HS-5 (cell line): ENCODE measurements at regions not wholly inside any gene's neighbourhood (a gene's known extent, or its start where the extent isn't known, plus 50 kb on each side); places are given as distances from the start of the nearest gene placed in this dataset.
"Not testable (repeated sequence)": the region's sequence is repeated elsewhere in the genome, so short reads cannot be mapped to it uniquely, and the experiment has no call there.

Source experiments
- DNase-seq: peaks from one replicate; pipeline ENCODE4 v3.0.0-alpha.2; 2012; ENCODE audit warnings: low read depth

DNA sequence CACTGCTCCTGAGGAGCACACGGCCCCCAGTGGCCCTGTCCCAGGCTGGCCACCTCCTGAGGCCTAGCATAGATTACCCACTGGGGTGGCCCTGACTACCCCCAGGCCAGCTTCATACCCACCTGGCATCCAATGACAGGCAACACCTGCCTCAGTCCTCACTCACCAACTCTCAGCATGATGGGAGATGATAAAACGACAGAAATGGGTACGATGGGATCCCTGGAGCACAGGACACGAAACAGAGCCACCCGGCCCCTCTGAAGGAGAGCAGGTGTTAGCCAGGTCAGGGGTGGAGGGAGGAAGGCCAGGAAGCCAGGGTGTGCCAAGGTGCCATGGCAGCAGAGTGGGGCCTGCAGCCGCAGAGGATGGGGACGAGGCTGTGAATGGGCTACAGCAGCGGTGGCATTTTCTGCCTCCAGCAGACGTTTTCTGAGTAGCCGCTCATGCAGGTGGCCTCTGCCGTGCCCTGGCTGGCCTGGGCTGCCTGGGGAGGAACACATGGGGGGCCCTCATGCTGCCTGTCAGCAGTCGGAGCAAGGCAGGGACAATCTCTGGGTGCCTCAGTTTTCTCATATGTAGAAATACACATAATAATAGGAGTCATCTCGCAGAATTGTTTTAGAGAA is 50.2 kb upstream of the FGF3 start:
- no peak for DNase-seq

DNA sequence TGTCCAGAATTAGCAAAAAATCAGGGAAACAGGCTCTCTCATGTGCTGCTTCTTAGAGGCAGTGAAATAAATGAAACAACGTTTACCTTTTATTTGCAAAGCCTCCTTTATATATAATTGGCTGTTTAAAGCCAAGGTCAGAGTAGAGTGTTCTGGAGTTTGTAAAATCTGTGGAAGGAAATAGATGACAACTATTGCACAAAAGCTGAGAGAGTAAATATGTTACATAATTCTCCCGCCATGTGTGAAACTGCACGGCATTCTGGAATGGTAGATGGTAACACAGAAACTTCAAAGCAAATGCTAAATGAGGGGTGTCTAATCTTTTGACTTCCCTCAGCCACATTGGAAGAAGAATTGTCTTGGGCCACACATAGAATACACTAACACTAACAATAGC is 51.5 kb upstream of the FGF3 start:
- no peak for DNase-seq

DNA sequence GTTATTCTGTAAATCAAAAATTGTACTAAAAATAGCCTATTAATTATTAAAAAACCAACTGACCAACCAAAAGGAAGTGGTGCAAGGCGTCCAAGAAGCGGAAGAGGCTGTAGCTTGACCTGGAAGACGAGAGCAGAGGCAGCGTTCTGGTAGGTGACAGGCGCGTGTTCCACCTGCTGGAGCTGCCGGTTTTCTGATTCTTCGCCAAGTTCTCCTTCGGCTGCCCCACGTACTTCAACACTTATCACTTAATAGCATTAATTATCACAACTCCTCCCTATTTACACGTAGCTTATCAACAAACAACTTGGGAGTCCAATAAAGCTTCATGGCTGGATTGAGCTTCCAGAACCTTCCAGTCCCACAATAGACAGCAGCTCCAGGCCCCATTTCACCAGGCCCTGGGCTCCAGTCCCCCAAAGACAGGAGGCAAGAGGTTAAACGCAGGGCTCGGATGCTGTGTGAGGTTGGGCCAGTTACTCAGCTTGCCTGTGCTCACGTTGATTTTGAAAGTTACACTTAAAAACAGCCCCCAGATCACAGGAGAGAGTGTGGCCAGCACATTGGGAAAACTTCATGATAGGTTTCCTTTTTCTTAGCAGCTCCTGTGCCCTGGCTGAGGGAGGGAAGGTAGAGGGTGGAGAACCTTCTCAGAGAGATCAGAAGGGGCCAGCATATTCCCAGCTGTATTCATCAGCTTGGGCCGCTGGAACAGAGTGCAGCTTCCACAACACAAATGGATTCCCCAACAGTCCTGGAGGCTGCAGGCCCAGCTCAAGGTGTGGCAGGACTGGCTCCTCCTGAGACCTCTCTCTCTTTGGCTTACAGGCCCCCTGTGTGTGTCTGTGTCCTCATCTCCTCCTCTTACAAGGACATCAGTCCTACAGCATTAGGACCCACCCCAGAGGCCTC is 54.2 kb upstream of the FGF3 start:
- DNase-seq = no peak

DNA sequence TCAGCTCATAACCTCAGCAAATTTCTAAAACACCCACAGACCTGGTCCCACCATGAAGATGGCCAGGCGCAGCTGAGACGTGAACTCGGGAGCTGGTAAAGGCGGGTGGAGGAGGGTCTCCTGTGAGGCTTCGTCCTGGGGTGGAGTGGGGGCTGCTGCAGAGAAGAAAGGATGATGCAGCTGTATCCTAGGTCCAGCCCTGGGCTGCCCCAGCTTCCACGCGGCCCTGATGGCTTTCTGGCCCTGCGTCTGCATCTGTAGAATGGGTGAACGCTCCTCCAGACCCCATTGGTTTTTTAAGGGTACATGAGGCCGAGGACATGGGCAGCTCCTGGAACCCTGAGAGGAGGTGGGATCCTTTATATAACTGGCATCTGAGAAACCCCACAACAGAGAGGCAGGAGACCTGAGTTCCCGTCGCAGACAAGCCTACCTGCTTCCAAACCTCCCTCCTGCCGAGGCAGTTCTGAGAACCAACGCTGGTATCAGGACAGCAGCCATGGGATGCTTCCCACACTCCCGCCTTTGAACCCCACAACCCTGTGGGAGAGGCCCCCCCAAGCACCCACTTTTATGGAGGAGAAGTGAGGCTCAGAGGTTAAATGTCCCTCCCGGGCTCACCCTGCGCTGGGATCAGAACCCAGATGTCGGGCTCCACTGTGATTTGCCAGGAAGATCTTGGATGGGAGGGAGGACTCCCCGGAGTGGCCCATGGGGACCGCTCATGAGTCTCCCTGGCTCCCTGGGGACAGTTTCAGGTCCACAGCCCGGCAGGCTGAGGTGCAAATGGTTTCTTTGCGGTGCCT is 55.2 kb upstream of the FGF3 start:
- no peak for DNase-seq

DNA sequence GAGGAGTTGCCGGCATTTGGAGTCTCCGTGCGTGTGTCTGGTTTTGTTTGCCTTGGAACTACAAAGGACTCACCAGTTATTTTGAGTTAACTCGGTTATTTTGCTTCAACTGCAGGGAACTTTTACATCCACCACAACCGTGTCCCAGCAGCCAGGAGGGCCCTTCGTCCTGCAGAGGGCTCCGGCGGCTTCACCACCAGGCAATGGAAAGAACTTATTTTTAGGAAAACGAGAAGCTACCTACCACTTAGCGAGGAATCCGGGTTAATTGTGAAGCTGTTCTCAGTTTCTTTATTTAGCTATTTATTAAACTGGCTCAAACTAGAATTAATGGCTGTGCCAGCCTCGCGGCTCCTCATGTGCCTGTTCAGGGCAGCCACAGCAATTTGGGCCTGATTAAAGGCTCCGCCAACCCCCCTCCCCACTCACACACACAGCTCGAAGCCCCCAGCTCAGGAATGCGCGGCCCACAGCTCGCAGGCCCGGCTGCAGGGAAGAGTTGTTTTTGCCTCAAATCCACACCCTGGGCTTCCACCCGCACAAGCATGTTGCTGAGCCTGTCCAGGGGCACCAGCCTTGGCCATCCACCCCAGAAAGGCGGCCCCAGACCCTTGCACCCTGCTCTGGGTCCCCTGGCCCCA is 55.9 kb upstream of the FGF3 start:
- DNase-seq = no peak

DNA sequence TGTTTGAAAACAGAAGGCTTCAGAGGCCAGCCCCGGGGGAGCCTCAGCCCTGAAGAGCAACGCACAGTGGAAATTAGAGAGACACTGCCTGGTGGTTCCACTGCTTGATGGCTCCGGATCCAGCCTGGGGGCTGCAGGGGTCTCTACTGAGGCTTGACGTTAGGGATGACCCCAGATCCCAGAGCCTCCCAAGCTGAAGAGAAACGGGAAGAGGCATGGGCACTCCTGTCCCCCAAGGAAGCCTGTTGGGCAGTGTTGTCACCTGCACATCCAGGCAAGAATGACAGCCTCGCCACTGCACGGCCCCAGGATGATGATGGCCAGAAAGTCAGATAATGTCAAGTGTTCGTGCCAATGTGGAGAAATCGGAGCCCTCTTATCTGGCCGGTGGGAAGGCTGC is 56.8 kb upstream of the FGF3 start:
- no peak for DNase-seq

DNA sequence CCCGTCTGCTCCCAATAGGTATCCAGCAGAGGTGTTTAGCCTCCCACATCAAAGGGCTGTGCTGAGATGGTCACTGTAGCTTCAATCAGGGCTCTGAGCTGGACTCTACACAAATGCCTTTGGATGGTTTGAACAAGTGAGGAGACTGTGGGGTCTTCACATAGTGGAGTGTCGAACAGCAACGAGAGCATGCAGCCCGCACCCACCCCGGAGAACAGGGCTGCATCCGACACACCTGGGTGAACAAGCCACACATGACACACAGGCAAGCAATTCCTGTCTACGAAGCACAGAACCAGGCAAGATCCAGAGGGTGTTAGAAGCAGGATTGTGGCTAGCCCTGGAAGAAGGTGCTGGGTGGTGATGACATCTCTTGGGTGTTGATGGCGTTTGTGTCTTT is 58.0 kb upstream of the FGF3 start:
- no peak for DNase-seq

DNA sequence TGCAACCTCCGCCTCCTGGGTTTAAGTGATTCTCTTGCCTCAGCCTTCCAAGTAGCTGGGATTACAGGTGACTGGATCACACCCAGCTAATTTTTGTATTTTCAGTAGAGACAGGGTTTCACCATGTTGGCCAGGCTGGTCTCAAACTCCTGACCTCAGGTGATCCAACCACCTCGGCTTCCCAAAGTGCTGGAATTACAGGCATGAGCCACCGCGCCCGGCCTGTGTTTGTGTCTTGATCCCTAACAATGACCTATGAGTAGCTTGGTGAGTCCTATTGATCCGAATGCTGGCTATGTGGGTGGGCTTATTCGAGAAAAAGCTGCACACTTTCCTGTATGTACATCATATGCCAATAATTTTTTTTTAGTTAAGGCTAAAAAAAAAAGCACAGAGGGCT is 58.5 kb upstream of the FGF3 start:
- not testable (repeated sequence) for DNase-seq

DNA sequence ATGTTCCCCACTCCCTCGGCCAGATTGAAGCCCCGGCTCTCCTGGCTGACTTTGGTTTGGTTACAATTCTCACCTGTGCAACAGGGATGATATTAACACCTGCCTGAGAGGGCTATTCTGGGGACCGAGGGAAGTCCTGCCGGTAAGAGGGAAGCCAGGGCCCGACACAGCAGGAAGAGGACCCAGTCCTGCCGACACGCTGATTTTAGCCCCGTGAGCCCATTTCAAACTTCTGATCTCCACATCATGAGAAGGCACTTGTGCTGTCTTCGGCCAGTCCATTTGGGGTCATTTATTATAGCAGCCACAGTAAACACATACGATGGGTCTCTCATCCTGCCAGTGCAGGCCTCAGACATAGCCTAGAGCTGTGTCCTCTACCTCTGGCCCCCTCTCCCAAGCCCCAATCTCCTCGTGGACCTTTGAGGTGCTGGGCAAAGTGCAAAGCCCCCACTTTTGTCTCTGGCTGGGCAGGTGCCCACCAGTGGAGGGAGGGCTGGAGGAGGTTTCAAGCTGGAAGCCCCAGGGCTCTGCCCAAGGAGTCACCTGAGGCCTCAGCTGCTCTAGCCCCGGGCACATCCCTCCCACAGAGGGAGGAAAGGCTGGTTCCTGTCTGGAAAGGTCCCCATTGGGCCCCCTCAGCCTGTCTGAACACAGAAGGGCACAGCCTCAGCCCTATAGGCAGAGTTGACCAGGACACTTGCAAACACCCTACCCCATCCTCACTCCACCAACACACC is 59.1 kb upstream of the FGF3 start:
- DNase-seq = no peak

DNA sequence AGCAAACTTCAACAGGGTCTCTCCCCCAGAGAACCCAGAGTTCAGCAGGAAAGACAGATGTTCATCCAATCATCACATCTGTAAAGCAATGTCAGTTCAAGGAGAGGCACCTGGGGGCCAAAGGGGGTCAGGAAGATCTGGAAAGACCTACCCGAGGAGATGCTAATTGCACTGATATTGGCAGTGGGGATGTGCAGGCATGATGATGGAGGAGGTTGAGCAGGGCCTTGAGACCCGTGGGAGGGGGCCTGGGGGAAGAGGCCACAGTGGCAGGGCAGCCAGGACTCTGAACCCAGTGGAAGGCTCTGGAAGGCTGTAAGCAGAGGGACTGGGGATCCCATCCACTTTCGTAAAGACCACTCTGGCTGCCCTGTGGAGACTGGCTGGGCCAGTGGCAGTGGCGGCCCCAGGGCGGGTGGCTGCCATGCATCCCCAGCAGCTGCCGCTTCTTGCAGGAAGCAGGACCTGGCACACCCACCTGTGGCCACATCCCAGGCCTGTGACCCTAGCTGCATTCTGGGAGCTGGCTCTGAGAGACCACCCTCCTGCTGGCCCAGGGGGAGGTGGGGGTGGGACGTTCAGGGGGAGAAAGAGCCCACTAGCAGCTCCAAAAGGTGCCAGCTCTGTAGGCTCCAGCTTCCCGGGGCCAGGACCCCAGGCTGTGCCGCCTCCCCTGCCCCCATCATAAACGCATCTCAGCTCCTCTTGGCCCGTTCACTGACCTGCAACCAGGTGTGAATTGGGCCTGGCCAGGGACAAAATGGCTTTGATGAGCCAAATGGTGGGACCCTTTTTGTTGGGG is 59.9 kb upstream of the FGF3 start:
- no peak for DNase-seq

DNA sequence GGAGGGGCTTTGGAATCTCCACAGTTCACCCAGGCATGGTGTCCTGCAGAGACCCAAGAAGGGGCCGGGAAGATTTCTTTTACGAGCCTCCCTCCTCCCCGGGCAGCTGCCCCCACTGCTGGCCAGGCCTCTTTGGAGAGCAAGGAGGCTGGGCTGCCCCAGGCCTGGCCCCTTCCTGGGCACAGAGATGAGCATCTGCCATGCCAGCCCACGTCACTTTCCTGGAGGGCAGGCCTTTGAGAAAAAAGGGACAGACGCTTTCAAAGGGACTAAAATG is 60.5 kb upstream of the FGF3 start:
- DNase-seq = no peak

DNA sequence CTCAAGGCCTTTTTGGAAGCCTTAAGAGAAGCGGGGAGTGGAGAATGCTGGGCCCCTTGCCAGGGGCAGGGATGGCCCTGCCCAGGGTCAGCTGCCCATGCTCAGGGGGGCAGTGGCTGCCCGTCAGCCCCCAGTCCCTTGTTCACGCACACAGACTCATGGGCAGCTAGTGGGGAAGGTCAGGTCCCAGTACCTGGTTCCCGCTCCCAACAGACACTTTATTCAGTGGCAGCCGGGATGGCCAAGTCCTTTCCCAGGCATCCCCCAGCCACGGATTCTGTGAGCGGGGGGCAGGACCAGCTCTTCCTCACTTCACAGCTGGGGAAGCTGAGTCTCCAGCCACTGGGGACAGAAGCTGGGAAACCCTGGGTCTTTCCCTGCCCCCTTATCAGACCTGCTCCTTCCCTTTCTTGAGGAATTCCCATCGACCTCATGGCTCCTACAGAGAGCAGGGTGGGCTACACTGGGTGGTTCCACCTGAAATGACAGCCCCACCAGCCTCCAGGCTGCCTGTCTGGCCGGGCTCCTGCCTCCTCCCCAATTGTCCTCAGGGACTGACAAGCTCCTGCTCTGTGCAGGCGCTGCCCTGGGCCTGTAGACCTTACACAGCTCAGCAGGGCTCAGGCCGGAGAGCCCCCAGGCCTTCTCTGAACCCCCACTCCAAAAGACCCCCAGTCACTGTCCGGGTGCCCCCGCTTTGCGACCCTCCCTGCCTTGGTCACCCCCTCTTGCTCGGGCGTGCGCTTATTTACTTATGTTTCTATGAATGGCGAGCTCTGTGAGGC is 61.0 kb upstream of the FGF3 start:
- no peak for DNase-seq

DNA sequence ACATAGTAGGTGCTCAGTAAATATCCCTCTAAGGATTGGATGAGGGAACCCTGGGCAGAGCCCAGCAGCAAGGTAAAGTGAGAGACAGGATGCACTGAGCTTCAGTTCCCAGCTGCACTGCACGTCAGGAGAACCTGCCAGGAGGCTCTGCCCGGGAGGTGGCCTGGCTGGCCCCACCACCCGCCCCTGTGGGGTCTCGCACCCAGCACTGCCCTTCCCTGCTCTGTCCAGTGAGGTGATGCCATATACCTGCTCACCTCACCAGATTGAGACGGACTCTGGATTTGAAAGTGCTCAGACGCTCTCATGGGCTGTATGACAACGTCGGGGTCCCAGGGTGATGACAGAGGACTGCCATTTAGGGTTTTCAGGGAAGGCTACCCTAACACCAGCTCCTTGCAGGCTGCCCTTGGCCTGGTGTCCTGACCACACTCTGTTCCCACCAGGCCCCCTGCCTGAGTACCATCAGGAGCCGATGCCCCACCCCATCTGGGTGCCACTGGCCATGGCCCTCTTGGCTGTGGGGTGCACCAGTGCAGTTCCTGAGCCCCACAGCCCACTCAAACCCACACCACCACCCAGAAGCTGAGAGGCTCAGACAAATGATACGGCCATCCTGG is 61.7 kb upstream of the FGF3 start:
- no peak for DNase-seq

DNA sequence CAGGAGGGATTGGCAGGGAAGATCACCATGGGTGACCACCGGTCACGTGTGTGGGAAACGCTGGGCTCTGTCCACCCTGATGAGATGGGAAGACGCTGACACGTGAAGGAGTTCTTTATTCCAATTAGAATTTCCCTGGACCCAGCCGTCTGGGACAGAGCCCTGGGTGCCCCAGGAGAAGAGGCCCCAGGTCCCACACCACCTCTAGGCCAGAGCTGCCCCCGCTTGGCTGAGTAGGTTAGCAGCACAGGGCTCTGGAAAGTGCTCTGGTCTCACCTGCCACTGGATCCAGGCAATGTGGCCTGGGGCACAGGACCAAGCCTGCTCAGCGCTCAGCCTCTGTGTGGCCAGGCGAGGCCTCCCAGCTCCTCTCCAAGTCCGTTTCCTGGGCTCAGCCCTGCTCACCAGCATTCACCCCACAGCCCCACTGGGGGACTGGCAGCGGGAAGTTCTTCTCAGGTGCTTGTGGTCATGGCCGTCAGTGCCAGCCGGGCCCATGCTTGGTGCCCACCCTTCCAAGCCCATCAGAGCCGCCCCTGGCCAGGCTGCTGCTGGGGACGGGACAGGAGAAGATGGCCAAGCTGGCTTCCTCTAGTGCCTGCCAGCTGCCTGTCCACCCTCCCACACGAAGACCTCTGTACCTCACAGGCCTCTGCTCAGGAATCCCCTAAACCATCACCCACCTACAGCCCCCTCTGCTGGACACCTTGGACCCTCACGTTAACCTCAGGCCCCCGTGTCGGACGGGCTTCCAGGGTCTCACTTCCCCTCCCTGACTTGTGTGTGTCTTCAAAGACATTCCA is 62.5 kb upstream of the FGF3 start:
- no peak for DNase-seq

DNA sequence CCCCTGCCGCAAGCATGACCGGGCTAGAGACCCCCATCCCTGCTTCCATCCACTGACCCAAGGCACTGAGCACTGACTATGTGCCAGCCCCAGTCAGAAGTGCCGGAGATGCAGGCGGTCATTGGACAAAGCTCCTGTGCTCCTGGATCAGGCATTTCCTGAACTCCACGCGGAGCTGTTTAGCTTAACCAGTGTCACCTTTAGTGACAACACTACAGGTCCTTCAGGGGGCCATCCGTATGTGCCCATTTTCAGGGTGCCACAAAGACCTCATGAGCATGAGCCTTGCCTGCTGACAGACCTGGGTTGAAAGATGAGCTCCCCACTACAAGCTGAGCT is 63.0 kb upstream of the FGF3 start:
- no peak for DNase-seq

DNA sequence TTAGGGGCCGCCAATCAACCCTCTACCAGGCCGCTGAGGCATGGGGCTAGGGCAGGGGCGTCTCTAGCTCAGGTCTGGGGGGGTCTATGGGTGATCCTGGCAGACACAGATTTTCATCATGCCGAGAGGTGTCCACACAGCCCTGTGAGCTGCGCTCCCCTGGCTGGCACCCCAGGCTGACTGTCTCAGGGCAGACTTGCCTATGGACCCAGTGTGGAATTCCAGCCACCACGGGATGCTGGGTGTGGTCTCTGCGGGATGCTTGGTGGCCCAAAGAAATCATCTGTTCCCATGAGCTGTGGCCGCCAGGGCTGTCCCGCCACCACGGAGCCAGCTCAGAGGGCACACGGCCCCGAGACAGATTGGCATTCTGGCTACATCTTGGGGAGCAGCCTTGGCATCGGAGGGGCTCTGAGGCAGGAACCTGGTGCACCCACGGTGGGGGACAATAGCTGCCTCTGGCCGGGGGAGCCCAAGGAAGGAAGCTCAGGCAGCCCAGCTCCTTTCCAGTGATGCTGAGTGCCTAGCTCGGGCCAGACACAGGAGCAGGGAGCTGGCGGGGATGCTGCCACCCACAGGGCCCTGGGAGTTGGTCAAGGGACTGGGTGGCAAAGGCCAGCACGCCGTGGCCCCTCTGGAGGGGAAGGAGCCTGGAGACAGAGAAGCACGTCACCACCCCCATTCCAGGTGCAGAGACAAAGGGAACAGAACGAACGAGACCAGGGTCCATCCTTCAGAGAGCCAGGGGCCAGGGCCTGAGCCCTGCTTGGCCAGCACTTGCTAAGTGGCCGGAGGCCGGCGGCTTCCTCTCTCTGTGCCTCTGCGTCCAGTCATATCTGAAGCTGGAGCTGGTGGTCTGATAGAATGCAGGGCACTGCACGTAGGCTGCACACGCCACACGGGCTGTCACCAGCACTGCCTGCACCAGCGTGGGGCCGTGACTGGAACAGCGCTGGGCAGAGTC is 64.4 kb upstream of the FGF3 start:
- no peak for DNase-seq

DNA sequence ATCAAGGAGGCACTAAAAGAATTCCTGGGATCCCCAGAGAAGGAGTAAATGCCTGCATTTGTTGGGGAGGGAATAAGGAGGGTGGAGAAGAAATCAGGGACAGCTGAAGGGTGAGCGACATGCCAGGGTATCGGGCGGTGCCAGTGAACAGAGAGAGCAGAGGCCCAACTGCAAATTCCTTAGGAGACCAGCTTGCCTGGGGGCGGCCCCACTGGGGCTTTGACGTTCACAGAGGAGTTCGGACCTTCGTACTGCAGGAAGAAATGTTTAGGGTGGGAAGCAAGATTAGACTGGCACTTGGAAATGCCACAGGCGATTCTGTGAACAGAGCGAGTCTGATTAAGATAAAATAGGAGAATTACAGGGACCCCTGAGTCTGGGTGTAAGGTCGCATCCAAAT is 65.1 kb upstream of the FGF3 start:
- no peak for DNase-seq

DNA sequence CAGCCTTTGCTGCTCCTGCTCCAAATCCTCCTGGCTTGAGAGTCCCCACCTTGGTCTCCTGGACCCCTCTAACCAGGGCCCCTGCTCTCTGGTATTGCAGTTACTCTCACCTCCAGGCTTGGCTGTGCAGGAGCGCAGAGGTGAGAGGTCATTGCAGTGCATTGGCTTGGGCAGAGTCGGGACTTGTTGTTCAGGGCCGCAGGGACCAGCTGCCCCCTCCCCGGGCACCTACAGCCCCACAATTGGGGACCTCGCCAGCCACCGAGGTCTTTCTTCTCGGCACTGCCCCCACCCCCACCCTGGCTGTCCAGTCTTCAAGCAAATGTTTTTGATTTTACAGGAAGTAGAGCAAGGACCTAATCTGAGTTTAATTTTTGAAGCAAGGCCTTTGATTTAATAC is 65.5 kb upstream of the FGF3 start:
- no peak for DNase-seq
